ENCODE measurements at regions not wholly inside any gene's neighbourhood (a gene's known extent, or its start where the extent isn't known, plus 50 kb on each side); places are given as distances from the start of the nearest gene placed in this dataset.

GRCh38 chr13:111853721-111854120 is 213.2 kb upstream of the SOX1 start:
- H3K23ac ChIP-seq (ENCODE audit: insufficient read length), result no peak overlapping the region
- no peak overlapping the region for H3K56ac ChIP-seq (replicated peaks; ENCODE audit: insufficient read length, low read depth, low read length)
- ChIA-PET CTCF (ENCODE audit: partially characterized antibody) (interaction anchor here (0.7 kb wide), 1 partner anchor 13 kb away, joined by 4 read pairs; no protein-coding TSS in a partner anchor), POLR2A (ENCODE audit: partially characterized antibody) (interaction anchor here (1.8 kb wide), 1 partner anchor 8 kb away, joined by 9 read pairs; no protein-coding TSS in a partner anchor)
- no peak overlapping the region for H4K8ac ChIP-seq (ENCODE audit: extremely low read depth, insufficient read depth, low read length)
- H2AK5ac ChIP-seq (ENCODE audit: low read depth, low read length), result no peak overlapping the region
- H3K4me2 ChIP-seq (ENCODE audit: insufficient read depth in 1 of 2, low read depth in 2 of 2, low read length in 2 of 2), result no peak overlapping the region
- H3K4me3 ChIP-seq (ENCODE audit: extremely low read depth in 1 of 4, insufficient read depth in 2 of 4, low read depth in 3 of 4, low read length in 4 of 4), result no peak overlapping the region
- peak overlapping the region; percentile 34; the same call in 1 of the 2 replicates for H2AFZ ChIP-seq (ENCODE audit: low read length)
- H3K4me1 ChIP-seq (replicated peaks in 1 of 4; ENCODE audit: control insufficient read depth in 3 of 4, insufficient read depth in 4 of 4, low read length in 3 of 4), result peaks cover 0 to 13% (median 3%) of the 10 kb centered on the region in 4 experiments; a peak in 3 of 7 replicates
- no peak overlapping the region for H2BK12ac ChIP-seq (ENCODE audit: low read depth, low read length)
- no peaks in the 10 kb centered on the region; a peak in 1 of 7 replicates for H3K27me3 ChIP-seq (replicated peaks in 1 of 4; ENCODE audit: control insufficient read depth in 3 of 4, extremely low read depth in 1 of 4, insufficient read depth in 3 of 4, low read length in 3 of 4)
- WGBS, 2 experiments (ENCODE audit: extremely low coverage in 1 of 2, insufficient coverage in 1 of 2, insufficient read length in 1 of 2, insufficient replicate concordance in 2 of 2, low coverage in 1 of 2, low lambda C conversion rate in 2 of 2, missing lambda C conversion rate in 1 of 2), result 86% methylated on average over 12 of the region's 12 CpGs; no CpG with 5 or more reads in 1 of the 2 experiments
- no peaks in the 10 kb centered on the region for H3K79me2 ChIP-seq (ENCODE audit: control insufficient read depth in 1 of 2, insufficient read depth in 2 of 2, low read length in 2 of 2)
- H2BK15ac ChIP-seq (ENCODE audit: low read length), result no peak overlapping the region
- no peak overlapping the region for H2BK20ac ChIP-seq (ENCODE audit: low read length)
- no peak overlapping the region for H3K14ac ChIP-seq (ENCODE audit: insufficient read length)
- no peaks in the 10 kb centered on the region for H3K23me2 ChIP-seq (ENCODE audit: low read depth, low read length)
- H2BK120ac ChIP-seq (replicated peaks; ENCODE audit: low read depth, low read length), result no peak overlapping the region
- H3K79me1 ChIP-seq (ENCODE audit: low read depth, low read length), result no peaks in the 10 kb centered on the region
- no peak overlapping the region for H4K5ac ChIP-seq (ENCODE audit: insufficient read length, low read depth, low read length)
- H3K9ac ChIP-seq (replicated peaks in 1 of 4; ENCODE audit: extremely low read depth in 1 of 4, low read depth in 3 of 4, low read length in 3 of 4), result no peak overlapping the region
- H4K91ac ChIP-seq (replicated peaks; ENCODE audit: insufficient read length, low read length), result no peak overlapping the region
- no peak overlapping the region for H3K27ac ChIP-seq (ENCODE audit: low read depth, low read length)
- no peaks in the 10 kb centered on the region for H3K36me3 ChIP-seq (ENCODE audit: control insufficient read depth in 2 of 4, insufficient read depth in 4 of 4, low read length in 3 of 4)
- H2BK5ac ChIP-seq (ENCODE audit: low read depth, low read length), result no peak overlapping the region
- no peak for FAIRE-seq
- H3K18ac ChIP-seq (ENCODE audit: extremely low read depth, low read length), result no peak overlapping the region
- DNase-seq (ENCODE audit: low read depth in 1 of 2, low spot score in 2 of 2), result peak in 1 of 2 experiments; percentile 36
- no peaks in the 10 kb centered on the region for H4K20me1 ChIP-seq (replicated peaks in 1 of 2; ENCODE audit: control insufficient read depth in 1 of 2, insufficient read depth in 2 of 2, low read length in 2 of 2)
- H3K4ac ChIP-seq (replicated peaks; ENCODE audit: insufficient read length, low read depth, low read length), result no peak overlapping the region
- no peaks in the 10 kb centered on the region for H3K9me3 ChIP-seq (ENCODE audit: insufficient read depth in 2 of 2, low read depth in 1 of 2, low read length in 1 of 2)
- TF ChIP-seq GTF2F1 (IDR thresholded peaks at IDR 0.05; ENCODE audit: borderline replicate concordance, low read depth, low read length) (no peak), HDAC2 (IDR thresholded peaks at IDR 0.05; ENCODE audit: borderline replicate concordance in 1 of 2, low read depth in 2 of 2, low read length in 2 of 2) (no peak), CHD1 (IDR thresholded peaks at IDR 0.05; ENCODE audit: low read depth, low read length) (no peak), CBX8 (IDR thresholded peaks at IDR 0.05; ENCODE audit: borderline replicate concordance, low read depth, low read length) (no peak), HDAC6 (IDR thresholded peaks at IDR 0.05; ENCODE audit: low read depth, low read length) (no peak), BACH1 (IDR thresholded peaks at IDR 0.05; ENCODE audit: low read length) (no peak), EP300 (IDR thresholded peaks at IDR 0.05; ENCODE audit: borderline replicate concordance in 1 of 2, low read depth in 2 of 2, low read length in 2 of 2) (no peak), PHF8 (conservative IDR thresholded peaks at IDR 0.05; ENCODE audit: low read depth, low read length) (no peak), POLR2AphosphoS5 (IDR thresholded peaks at IDR 0.05; ENCODE audit: low read depth, low read length) (no peak), SIN3A (conservative IDR thresholded peaks at IDR 0.05 in 1 of 2, IDR thresholded peaks at IDR 0.05 in 1 of 2; ENCODE audit: low read depth in 1 of 2, low read length in 2 of 2) (no peak), POU5F1 (IDR thresholded peaks at IDR 0.05; ENCODE audit: low read depth, low read length) (no peak), ASH2L (IDR thresholded peaks at IDR 0.05; ENCODE audit: low read length) (no peak)
